ENCODE measurements at regions not wholly inside any gene's neighbourhood (a gene's known extent, or its start where the extent isn't known, plus 50 kb on each side); places are given as distances from the start of the nearest gene placed in this dataset.

DNA sequence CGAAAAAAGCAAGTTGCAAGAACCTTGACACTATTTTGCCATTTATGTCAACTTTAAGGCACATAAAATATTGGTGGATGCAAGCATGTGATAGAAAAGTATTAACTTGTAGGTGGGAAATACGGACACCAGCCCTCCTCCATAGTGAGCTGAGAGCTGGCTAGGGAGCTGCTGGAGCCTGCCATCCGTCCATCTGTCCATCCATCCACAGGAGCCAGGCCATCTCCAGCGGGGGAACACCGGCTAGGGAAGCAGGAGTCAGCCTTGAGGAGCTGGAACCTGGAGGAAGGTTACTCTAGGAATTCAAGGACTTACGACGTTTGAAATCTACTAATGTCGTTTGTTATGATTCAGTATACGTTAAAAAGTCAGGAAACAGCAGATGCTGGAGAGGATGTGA lies 120.7 kb upstream of the C14orf180 start:
- DNase-seq (ENCODE audit: low read depth in 2 of 2): no peak

- no peak for DNase-seq (ENCODE audit: low read depth in 2 of 2)
Observed at GRCh38 chr14:104460791-104461651, 118.5 kb upstream of the C14orf180 start.

- DNase-seq (ENCODE audit: low read depth in 2 of 2): no peak
Observed at GRCh38 chr14:104461676-104462449, 117.7 kb upstream of the C14orf180 start.

DNA sequence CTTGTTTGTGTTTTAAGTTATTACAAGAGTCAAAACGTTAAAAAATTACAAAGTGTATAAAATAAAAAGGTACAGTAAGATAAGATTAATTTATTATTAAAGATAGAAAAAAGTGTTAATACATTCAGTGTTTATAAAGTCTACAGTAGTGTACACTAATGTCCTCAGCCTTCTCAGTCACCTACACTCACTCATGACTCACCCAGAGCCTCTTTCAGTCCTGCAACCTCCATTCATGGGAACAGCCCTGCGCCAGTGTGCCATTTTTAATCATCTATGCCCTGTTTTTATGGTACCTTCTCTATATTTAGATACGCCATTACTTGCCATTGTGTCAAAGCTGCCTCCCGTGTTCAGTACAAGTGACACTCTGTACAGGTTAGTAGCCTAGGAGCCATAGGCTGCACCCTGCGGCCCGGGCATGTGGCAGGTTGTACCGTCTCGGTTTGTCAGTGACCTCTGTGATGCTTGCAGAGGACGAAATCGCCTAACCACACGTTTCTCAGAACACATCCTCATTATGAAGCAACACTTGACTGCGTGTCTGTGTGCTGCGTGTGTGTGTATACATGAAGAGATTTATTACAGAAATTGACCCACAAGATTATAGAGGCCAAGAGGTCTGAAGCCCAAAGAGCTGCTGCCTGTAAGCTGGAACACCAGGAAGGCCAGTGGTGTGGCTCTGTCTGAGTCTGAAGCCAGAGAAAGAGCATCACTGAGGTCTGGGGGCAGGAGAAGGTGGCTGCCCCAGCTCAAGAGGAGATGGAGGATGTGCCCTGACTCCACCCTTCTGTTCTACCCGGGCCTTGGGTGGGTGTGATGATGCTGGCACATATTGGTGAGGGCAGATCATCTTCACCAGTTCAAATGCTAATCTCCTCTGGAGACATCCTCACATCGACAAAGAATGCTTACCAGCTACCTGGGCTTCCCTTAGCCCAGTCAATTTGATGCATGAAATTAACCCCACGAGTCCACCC lies 116.6 kb upstream of the C14orf180 start:
- no peak for DNase-seq (ENCODE audit: low read depth in 2 of 2)

GRCh38 chr14:104464907-104465306 lies 114.7 kb upstream of the C14orf180 start:
- no peak for DNase-seq (ENCODE audit: low read depth in 2 of 2)

- no peak for DNase-seq (ENCODE audit: low read depth in 2 of 2)
Observed at GRCh38 chr14:104465482-104466390, 113.8 kb upstream of the C14orf180 start.

GRCh38 chr14:104467236-104467635 lies 112.3 kb upstream of the C14orf180 start:
- DNase-seq (ENCODE audit: low read depth in 2 of 2): no peak

- DNase-seq (ENCODE audit: low read depth in 2 of 2): no peak
Observed at GRCh38 chr14:104467641-104468040, 111.9 kb upstream of the C14orf180 start.

GRCh38 chr14:104469591-104469990 lies 110.0 kb upstream of the C14orf180 start:
- DNase-seq (ENCODE audit: low read depth in 2 of 2): no peak

DNA sequence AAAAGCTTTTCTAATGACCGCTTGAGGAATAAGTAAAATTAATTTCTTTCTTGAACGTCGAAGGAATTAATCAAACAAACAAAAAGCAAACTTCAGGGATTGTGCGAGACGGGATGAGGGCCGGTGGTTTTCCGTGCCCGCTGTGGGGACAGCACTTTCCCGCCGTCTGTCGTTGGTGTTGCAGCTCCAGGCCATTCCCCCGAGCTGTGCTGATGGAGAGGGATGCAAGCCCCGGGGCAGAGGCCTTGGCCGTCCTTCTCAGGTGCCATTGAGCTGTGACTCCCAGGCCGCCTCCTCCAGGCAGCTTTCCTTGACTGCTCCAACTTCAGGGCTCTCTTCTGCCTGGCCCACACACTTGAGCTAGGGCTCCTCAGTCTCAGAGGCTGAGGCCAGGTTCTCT lies 109.0 kb upstream of the C14orf180 start:
- no peak for DNase-seq (ENCODE audit: low read depth in 2 of 2)

- no peak for DNase-seq (ENCODE audit: low read depth in 2 of 2)
Observed at GRCh38 chr14:104471114-104471513, 108.5 kb upstream of the C14orf180 start.

GRCh38 chr14:104472073-104472472 lies 107.5 kb upstream of the C14orf180 start:
- DNase-seq (ENCODE audit: low read depth in 2 of 2): no peak

DNA sequence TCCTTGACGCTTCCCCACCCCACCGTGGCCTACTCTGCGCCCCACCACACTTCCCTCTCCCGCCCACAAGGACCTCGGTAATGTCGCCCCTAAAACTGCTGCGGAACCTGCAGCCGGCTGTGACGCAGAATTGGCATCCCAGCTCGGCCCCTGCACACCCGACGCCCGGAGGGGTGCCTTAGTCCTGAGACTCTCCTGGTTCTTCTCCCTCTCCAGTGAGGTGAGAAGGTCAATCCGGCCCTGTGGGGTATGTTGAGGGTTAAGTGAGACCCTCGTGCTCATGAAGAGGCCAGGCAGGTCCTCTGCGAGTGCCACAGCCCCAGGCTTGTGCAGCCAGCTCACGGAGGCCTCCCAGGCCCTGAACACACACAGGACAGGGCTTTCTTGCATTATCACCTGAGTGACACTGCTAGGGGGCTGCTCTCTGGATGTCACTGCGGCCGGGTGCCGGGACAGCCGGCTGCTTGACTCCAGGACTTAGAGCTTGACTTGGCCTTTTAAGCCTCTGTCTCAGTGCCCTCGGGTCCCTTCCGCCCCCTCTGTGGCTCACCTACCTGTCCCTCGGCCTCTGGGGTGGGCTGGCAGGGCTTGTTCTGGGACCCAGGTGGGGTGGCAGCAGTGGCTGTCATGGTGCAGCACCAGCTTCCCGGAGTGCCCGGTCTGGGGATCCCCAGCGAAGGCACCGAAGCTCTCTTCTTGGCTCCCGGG lies 106.9 kb upstream of the C14orf180 start:
- no peak for DNase-seq (ENCODE audit: low read depth in 2 of 2)

GRCh38 chr14:104473244-104473565 lies 106.4 kb upstream of the C14orf180 start:
- DNase-seq (ENCODE audit: low read depth in 2 of 2): no peak

GRCh38 chr14:104473649-104474494 lies 105.7 kb upstream of the C14orf180 start:
- no peak for DNase-seq (ENCODE audit: low read depth in 2 of 2)

GRCh38 chr14:104474495-104475213 lies 104.9 kb upstream of the C14orf180 start:
- no peak for DNase-seq (ENCODE audit: low read depth in 2 of 2)

GRCh38 chr14:104475256-104475655 lies 104.3 kb upstream of the C14orf180 start:
- DNase-seq (ENCODE audit: low read depth in 2 of 2): no peak

DNA sequence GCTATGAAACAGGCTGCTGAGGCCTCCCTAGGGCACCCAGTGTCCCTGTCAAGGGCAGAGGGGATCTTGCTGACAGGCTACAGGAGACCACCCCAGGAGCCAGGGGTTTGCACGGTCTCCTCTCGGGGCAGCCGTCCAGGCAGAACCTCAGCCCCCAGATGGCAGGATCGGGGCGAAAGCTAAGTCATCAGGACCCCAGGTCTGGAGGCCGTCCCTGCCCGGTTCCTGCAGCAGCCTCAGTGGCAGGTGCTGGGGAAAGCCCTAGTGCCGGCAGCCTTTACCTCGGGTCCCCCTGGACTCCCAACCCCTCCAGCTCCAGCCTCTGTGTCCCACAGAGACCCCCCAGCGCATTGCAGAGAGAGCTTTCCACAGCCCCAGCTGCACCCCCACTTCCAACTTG lies 103.8 kb upstream of the C14orf180 start:
- no peak for DNase-seq (ENCODE audit: low read depth in 2 of 2)

Data from dermis microvascular lymphatic vessel endothelial cell (primary cell).